Neural cell (in vitro differentiated cells): ENCODE measurements at regions not wholly inside any gene's neighbourhood (a gene's known extent, or its start where the extent isn't known, plus 50 kb on each side); places are given as distances from the start of the nearest gene placed in this dataset.

ENCODE experiments used
- H2AFZ ChIP-seq: fragments of 200-600, 300-800 bp; sonication (generic), shearing (Covaris generic); 2 replicates; pipeline ENCODE4 v1.6.0; 2014; ENCODE audit warnings: low read depth, mild to moderate bottlenecking, antibody characterized with exemption, low read length, moderate library complexity
- H3F3A ChIP-seq: fragments of 200-600 bp; shearing (Covaris generic); 2 replicates; pipeline ENCODE4 v1.6.1; 2016; ENCODE audit warnings: mild to moderate bottlenecking, moderate library complexity, mixed read lengths, antibody characterized with exemption, low read length; ENCODE audit not compliant: insufficient read depth, poor library complexity, severe bottlenecking
- H3K27ac ChIP-seq: fragments of 200-600, 300-800 bp; sonication (generic), shearing (Covaris generic); 2 replicates; pipeline ENCODE4 v1.5.1; 2014; ENCODE audit warnings: mild to moderate bottlenecking, low read length, moderate library complexity
- H3K27me3 ChIP-seq: fragments of 300-800, 200-600 bp; sonication (generic), shearing (Covaris generic); 2 replicates; pipeline ENCODE4 v1.6.0; 2014; ENCODE audit warnings: mild to moderate bottlenecking, low read depth, low read length, moderate library complexity; ENCODE audit not compliant: insufficient read depth
- H3K36me3 ChIP-seq: fragments of 300-800, 200-600 bp; sonication (generic), shearing (Covaris generic); 2 replicates; pipeline ENCODE4 v1.5.1; 2014; ENCODE audit warnings: mild to moderate bottlenecking, antibody characterized with exemption, low read length, moderate library complexity; ENCODE audit not compliant: insufficient read depth
- H3K4me2 ChIP-seq: fragments of 300-800, 200-600 bp; sonication (generic), shearing (Covaris generic); 2 replicates; pipeline ENCODE4 v1.6.0; 2014; ENCODE audit warnings: mild to moderate bottlenecking, low read length
- H3K4me3 ChIP-seq: fragments of 300-800, 200-600 bp; sonication (generic), shearing (Covaris generic); 2 replicates; pipeline ENCODE4 v1.5.1; 2014; ENCODE audit warnings: mild to moderate bottlenecking, low read length, moderate library complexity
- H3K79me2 ChIP-seq: fragments of 200-600 bp; shearing (Covaris generic); replicated peaks from 2 replicates; pipeline ENCODE4 v1.6.0; 2014; ENCODE audit warnings: mild to moderate bottlenecking, low read length, moderate library complexity; ENCODE audit not compliant: insufficient read depth
- H3K9ac ChIP-seq: fragments of 300-800, 200-600 bp; sonication (generic), shearing (Covaris generic); 2 replicates; pipeline ENCODE4 v1.6.1; 2016; ENCODE audit warnings: mild to moderate bottlenecking, low read length, mixed read lengths
- H3K9me2 ChIP-seq: fragments of 200-600 bp; shearing (Covaris generic); 2 replicates; pipeline ENCODE4 v1.6.1; 2016; ENCODE audit warnings: mild to moderate bottlenecking, low read length, mixed read lengths; ENCODE audit not compliant: insufficient read depth
- H3K9me3 ChIP-seq: fragments of 200-600, 300-800 bp; sonication (generic), shearing (Covaris generic); 2 replicates; pipeline ENCODE4 v1.6.1; 2016; ENCODE audit warnings: mild to moderate bottlenecking, mixed run types, low read length, moderate library complexity, mixed read lengths
- H4K20me1 ChIP-seq: fragments of 200-600 bp; shearing (Covaris generic); 2 replicates; pipeline ENCODE4 v1.6.1; 2016; ENCODE audit warnings: mild to moderate bottlenecking, mixed run types; ENCODE audit not compliant: insufficient read depth
- EP300 ChIP-seq: fragments of 450-650 bp; conservative IDR thresholded peaks from 2 replicates; pipeline ENCODE4 v1.6.1; 2014; ENCODE audit warnings: antibody characterized with exemption, mild to moderate bottlenecking, moderate library complexity; ENCODE audit not compliant: poor library complexity, severe bottlenecking
- EZH2 ChIP-seq: fragments of 200-600, 300-800 bp; shearing (Covaris generic), sonication (generic); IDR thresholded peaks from 2 replicates; pipeline ENCODE4 v1.6.1; 2014; ENCODE audit warnings: antibody characterized with exemption, low read length, borderline replicate concordance, mild to moderate bottlenecking; ENCODE audit not compliant: insufficient read depth, poor library complexity, severe bottlenecking
- MXI1 ChIP-seq: fragments of 450-650 bp; conservative IDR thresholded peaks from 2 replicates; pipeline ENCODE4 v1.6.1; 2014; ENCODE audit warnings: antibody characterized with exemption, mild to moderate bottlenecking; ENCODE audit not compliant: poor library complexity, severe bottlenecking
- POLR2AphosphoS5 ChIP-seq: IDR thresholded peaks from 2 replicates; pipeline ENCODE4 v1.6.1; 2012
- RAD21 ChIP-seq: fragments of 450-650 bp; conservative IDR thresholded peaks from 2 replicates; pipeline ENCODE4 v1.6.1; 2014; ENCODE audit warnings: antibody characterized with exemption, mild to moderate bottlenecking, moderate library complexity
- SMC3 ChIP-seq: fragments of 450-650 bp; conservative IDR thresholded peaks from 2 replicates; pipeline ENCODE4 v1.6.1; 2014; ENCODE audit warnings: antibody characterized with exemption, mild to moderate bottlenecking, moderate library complexity; ENCODE audit not compliant: poor library complexity
- TAF1 ChIP-seq: IDR thresholded peaks from 2 replicates; pipeline ENCODE4 v1.6.1; 2012; ENCODE audit warnings: low read depth
- TF ChIP-seq, protein P1 (sequence below): fragments of 450-650 bp; IDR thresholded peaks from 2 replicates; pipeline ENCODE4 v1.5.1; 2014; ENCODE audit warnings: antibody characterized with exemption, mild to moderate bottlenecking, moderate library complexity; ENCODE audit not compliant: poor library complexity, severe bottlenecking
- TF ChIP-seq, protein P2 (sequence below): IDR thresholded peaks from 2 replicates; pipeline ENCODE4 v1.6.1; 2012; ENCODE audit warnings: borderline replicate concordance

DNA sequence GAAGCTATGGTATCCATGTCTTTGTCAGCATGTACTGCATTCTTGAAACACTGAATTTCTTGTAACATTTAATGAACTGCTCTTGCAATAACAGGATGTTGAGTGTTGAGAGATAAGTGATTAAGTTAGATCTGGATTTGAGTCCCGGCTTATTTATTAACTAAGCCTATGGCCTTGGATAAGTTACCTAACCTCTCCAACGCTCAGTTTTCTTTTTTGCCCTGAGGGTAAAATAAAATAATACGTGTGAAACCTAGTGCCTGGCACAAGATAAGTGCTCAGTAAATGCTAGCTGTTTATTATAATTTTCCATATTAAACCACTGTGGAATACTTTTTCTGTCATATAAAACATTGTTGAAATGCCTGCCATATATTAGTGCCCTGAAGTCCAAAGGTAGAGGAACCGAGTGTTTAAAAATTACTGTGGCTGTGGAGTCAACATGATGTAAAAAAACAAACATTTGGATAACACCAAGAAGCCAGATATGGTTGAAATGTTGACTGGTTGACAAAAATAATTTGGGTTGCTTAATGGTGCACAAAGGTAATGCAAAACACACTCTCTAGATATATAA is 58.6 kb upstream of the ALB start:
- no peak for TF ChIP-seq MXI1
- TF ChIP-seq TAF1, result no peak
- no peak for TF ChIP-seq RAD21
- no peak for TF ChIP-seq EZH2
- TF ChIP-seq, protein P1, sequence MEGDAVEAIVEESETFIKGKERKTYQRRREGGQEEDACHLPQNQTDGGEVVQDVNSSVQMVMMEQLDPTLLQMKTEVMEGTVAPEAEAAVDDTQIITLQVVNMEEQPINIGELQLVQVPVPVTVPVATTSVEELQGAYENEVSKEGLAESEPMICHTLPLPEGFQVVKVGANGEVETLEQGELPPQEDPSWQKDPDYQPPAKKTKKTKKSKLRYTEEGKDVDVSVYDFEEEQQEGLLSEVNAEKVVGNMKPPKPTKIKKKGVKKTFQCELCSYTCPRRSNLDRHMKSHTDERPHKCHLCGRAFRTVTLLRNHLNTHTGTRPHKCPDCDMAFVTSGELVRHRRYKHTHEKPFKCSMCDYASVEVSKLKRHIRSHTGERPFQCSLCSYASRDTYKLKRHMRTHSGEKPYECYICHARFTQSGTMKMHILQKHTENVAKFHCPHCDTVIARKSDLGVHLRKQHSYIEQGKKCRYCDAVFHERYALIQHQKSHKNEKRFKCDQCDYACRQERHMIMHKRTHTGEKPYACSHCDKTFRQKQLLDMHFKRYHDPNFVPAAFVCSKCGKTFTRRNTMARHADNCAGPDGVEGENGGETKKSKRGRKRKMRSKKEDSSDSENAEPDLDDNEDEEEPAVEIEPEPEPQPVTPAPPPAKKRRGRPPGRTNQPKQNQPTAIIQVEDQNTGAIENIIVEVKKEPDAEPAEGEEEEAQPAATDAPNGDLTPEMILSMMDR, result no peak
- no peak for TF ChIP-seq SMC3
- no peaks in the 10 kb centered on the region for H3K27me3 ChIP-seq
- no peak overlapping the region for H3K27ac ChIP-seq
- H3F3A ChIP-seq, result no peaks in the 10 kb centered on the region
- no peaks in the 10 kb centered on the region for H3K79me2 ChIP-seq
- no peak overlapping the region for H3K9ac ChIP-seq
- no peak overlapping the region for H2AFZ ChIP-seq
- H3K9me2 ChIP-seq, result no peaks in the 10 kb centered on the region
- H4K20me1 ChIP-seq, result no peaks in the 10 kb centered on the region
- no peaks in the 10 kb centered on the region for H3K9me3 ChIP-seq
- no peaks in the 10 kb centered on the region for H3K36me3 ChIP-seq
- H3K4me2 ChIP-seq, result no peak overlapping the region
- no peak overlapping the region for H3K4me3 ChIP-seq

DNA sequence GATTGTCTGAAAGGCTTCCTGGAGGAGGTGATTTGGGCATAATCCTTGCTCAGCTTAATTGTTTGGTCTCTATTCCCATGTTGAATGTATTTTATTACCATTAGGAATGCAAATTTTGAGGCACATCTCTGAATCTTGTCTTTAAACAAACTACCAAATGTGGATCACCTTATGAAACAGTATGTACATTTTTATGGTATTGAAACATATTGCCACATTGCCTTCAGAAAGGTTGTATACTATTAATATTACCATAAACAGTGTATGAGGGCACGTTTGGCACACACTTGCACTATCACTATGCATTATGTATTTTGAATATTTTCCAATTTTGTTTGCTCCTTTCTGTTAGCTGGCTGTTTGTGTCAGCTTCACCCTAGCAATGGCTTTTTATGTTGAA is 60.0 kb upstream of the ALB start:
- Histone ChIP-seq H3K9ac (no peak overlapping the region), H3K27ac (no peak overlapping the region), H3F3A (no peaks in the 10 kb centered on the region), H3K4me2 (no peak overlapping the region), H3K27me3 (no peaks in the 10 kb centered on the region), H3K9me3 (no peaks in the 10 kb centered on the region), H3K9me2 (no peaks in the 10 kb centered on the region), H3K79me2 (no peaks in the 10 kb centered on the region), H2AFZ (no peak overlapping the region), H4K20me1 (no peaks in the 10 kb centered on the region), H3K36me3 (no peaks in the 10 kb centered on the region), H3K4me3 (no peak overlapping the region)
- TF ChIP-seq MXI1, result no peak

DNA sequence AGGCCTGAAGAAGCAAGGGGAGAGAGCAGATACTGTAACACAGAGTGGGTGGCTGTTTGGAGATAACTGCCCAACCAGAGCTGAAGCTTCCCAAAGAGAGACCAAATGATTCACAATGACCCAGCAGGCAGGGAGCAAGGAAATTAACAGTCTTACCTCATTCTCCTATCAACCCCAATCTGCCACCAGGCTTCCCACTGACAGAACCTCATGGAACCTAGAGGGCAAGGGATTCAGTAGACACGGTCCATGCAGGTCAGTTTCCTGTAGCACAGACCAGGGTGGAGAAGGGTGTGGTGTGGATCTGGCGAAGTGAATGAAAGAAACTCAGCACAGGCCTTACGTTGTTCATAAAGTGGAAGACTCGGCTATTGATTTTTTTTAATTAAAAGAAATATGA is 60.7 kb upstream of the ALB start:
- no peaks in the 10 kb centered on the region for H4K20me1 ChIP-seq
- H3K9ac ChIP-seq, result no peak overlapping the region
- H3K4me3 ChIP-seq, result no peak overlapping the region
- TF ChIP-seq SMC3, result no peak
- no peak for TF ChIP-seq RAD21
- no peak for TF ChIP-seq MXI1
- no peak for TF ChIP-seq EP300
- TF ChIP-seq EZH2, result no peak
- no peak for TF ChIP-seq POLR2AphosphoS5
- TF ChIP-seq, protein P2, sequence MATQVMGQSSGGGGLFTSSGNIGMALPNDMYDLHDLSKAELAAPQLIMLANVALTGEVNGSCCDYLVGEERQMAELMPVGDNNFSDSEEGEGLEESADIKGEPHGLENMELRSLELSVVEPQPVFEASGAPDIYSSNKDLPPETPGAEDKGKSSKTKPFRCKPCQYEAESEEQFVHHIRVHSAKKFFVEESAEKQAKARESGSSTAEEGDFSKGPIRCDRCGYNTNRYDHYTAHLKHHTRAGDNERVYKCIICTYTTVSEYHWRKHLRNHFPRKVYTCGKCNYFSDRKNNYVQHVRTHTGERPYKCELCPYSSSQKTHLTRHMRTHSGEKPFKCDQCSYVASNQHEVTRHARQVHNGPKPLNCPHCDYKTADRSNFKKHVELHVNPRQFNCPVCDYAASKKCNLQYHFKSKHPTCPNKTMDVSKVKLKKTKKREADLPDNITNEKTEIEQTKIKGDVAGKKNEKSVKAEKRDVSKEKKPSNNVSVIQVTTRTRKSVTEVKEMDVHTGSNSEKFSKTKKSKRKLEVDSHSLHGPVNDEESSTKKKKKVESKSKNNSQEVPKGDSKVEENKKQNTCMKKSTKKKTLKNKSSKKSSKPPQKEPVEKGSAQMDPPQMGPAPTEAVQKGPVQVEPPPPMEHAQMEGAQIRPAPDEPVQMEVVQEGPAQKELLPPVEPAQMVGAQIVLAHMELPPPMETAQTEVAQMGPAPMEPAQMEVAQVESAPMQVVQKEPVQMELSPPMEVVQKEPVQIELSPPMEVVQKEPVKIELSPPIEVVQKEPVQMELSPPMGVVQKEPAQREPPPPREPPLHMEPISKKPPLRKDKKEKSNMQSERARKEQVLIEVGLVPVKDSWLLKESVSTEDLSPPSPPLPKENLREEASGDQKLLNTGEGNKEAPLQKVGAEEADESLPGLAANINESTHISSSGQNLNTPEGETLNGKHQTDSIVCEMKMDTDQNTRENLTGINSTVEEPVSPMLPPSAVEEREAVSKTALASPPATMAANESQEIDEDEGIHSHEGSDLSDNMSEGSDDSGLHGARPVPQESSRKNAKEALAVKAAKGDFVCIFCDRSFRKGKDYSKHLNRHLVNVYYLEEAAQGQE, result no peak
- no peak for TF ChIP-seq TAF1
- TF ChIP-seq, protein P1, result no peak
- no peaks in the 10 kb centered on the region for H3K27me3 ChIP-seq
- no peak overlapping the region for H3K27ac ChIP-seq
- H3K9me3 ChIP-seq, result no peaks in the 10 kb centered on the region
- H3K79me2 ChIP-seq, result no peaks in the 10 kb centered on the region
- no peaks in the 10 kb centered on the region for H3K9me2 ChIP-seq
- H3K36me3 ChIP-seq, result no peaks in the 10 kb centered on the region
- no peaks in the 10 kb centered on the region for H3F3A ChIP-seq
- no peak overlapping the region for H3K4me2 ChIP-seq
- H2AFZ ChIP-seq, result no peak overlapping the region
